ENCODE measurements at regions not wholly inside any gene's neighbourhood (a gene's known extent, or its start where the extent isn't known, plus 50 kb on each side); places are given as distances from the start of the nearest gene placed in this dataset.

DNA sequence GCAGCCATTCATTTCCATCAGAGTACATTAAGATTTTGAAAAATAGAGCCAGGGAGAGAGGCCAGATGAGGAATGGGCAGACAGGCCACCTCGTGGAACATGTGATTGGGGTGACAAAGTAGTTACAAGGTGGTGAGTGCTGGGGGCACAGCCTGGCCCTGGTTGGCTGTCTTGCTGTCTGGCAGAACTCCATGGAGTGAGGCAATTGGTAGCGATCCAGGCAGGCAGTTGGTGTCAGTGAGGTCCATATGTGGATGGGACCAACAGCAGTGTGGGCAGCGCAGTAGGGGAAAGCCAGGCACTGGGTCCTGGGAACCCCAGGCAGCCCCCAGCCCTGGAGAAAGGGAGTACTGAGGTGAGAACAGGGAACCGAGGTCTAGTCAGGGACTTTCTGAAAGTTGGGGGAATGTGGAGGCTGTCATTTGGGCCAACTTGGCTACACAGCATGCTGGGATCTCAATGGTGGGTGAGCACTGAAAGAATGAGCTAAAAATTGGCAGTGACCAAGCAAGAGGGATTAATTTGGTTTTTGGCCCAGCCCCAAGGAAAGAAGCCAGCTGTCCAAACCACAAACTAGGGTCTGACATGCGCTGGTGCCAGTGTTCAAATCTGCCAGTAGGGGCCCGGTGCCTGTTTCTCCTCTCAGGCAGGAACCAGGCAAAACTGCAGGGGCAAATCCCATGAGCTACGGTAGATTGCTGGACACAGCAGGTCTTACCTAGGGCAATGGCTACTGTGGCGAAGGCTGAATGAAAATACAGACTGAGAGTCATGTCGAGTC is 61.4 kb upstream of the E2F3 start:
- TF ChIP-seq, protein P1, sequence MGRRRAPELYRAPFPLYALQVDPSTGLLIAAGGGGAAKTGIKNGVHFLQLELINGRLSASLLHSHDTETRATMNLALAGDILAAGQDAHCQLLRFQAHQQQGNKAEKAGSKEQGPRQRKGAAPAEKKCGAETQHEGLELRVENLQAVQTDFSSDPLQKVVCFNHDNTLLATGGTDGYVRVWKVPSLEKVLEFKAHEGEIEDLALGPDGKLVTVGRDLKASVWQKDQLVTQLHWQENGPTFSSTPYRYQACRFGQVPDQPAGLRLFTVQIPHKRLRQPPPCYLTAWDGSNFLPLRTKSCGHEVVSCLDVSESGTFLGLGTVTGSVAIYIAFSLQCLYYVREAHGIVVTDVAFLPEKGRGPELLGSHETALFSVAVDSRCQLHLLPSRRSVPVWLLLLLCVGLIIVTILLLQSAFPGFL (CRISPR knock-in tag; IDR thresholded peaks at IDR 0.05; ENCODE audit: borderline replicate concordance), result no peak
- no peak for TF ChIP-seq CTCF (IDR thresholded peaks at IDR 0.05)
- TF ChIP-seq ARID4B (CRISPR knock-in tag; IDR thresholded peaks at IDR 0.05; ENCODE audit: borderline replicate concordance), result no peak
- no peak for TF ChIP-seq CREM (CRISPR knock-in tag; IDR thresholded peaks at IDR 0.05)
- TF ChIP-seq, protein P2, sequence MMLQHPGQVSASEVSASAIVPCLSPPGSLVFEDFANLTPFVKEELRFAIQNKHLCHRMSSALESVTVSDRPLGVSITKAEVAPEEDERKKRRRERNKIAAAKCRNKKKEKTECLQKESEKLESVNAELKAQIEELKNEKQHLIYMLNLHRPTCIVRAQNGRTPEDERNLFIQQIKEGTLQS (CRISPR knock-in tag; conservative IDR thresholded peaks at IDR 0.05), result no peak
- no peak for TF ChIP-seq TEAD4 (CRISPR knock-in tag; IDR thresholded peaks at IDR 0.05)
- no peak for TF ChIP-seq NR3C1 (CRISPR knock-in tag; conservative IDR thresholded peaks at IDR 0.05; ENCODE audit: low read depth)
- no peak for TF ChIP-seq NFYB (CRISPR knock-in tag; conservative IDR thresholded peaks at IDR 0.05; ENCODE audit: low read depth)
- TF ChIP-seq, protein P3, sequence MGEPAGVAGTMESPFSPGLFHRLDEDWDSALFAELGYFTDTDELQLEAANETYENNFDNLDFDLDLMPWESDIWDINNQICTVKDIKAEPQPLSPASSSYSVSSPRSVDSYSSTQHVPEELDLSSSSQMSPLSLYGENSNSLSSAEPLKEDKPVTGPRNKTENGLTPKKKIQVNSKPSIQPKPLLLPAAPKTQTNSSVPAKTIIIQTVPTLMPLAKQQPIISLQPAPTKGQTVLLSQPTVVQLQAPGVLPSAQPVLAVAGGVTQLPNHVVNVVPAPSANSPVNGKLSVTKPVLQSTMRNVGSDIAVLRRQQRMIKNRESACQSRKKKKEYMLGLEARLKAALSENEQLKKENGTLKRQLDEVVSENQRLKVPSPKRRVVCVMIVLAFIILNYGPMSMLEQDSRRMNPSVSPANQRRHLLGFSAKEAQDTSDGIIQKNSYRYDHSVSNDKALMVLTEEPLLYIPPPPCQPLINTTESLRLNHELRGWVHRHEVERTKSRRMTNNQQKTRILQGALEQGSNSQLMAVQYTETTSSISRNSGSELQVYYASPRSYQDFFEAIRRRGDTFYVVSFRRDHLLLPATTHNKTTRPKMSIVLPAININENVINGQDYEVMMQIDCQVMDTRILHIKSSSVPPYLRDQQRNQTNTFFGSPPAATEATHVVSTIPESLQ (CRISPR knock-in tag; IDR thresholded peaks at IDR 0.05), result no peak
- TF ChIP-seq ZMAT4 (CRISPR knock-in tag; IDR thresholded peaks at IDR 0.05), result no peak

All from WTC11 (cell line).